Right ventricle myocardium inferior (tissue), 1 donor: ENCODE measurements at regions not wholly inside any gene's neighbourhood (a gene's known extent, or its start where the extent isn't known, plus 50 kb on each side); places are given as distances from the start of the nearest gene placed in this dataset.
"Not testable (repeated sequence)": the region's sequence is repeated elsewhere in the genome, so short reads cannot be mapped to it uniquely, and the experiment has no call there.

Experiments
- ATAC-seq: fragments of 200-7000 bp; cut with Tn5 transposase; one replicate; pipeline ENCODE4 v1.9.1; 2020; ENCODE audit warnings: mild to moderate bottlenecking, moderate library complexity
- DNase-seq: peaks from one replicate; pipeline ENCODE4 v3.0.0; 2021; ENCODE audit errors: missing footprints
- intact Hi-C: fragments of 100-400 bp; cut with DNase I; formaldehyde crosslinking; loops from one replicate; pipeline ENCODE4 v1.11.0; 2022
- donor health status: DM: no; HTN: yes; CAD: no; lungs with severe emphysema.

DNA sequence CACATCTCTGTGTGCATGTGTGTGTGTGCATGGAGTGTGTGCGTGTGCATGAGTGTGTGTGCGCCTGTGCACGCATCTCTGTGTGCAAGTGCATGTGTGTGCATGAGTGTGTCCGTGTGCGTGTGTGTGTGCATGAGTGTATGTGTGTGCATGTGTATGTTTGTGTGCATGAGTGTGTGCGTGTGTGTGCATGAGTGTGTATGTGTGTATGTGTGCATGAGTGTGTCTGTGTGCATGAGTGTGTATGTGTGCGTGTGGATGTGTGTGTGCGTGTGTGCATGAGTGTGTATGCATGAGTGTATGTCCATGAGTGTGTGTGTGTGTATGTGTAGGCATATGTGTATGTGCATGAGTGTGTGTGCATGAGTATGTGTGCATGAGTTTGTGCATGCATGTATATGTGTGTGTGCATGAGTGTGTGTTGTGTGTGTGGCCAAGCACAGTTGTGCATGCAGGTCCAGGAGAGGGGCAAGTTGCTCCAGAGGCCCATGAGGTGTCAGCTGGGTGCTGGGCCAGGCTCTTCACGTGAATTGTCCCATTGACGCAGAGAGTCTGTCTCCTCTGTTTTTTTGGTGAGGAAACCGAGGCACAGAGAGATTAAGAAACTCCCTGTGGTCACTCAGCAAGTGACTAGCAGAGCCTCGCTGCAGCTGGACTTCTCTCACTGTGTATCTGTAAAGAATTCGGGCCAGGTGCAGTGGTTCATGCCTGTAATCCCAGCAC, 75.5 kb downstream of the ASB1 start:
- intact Hi-C loops: no loop called here
- DNase-seq: no peak
- ATAC-seq: no peak

DNA sequence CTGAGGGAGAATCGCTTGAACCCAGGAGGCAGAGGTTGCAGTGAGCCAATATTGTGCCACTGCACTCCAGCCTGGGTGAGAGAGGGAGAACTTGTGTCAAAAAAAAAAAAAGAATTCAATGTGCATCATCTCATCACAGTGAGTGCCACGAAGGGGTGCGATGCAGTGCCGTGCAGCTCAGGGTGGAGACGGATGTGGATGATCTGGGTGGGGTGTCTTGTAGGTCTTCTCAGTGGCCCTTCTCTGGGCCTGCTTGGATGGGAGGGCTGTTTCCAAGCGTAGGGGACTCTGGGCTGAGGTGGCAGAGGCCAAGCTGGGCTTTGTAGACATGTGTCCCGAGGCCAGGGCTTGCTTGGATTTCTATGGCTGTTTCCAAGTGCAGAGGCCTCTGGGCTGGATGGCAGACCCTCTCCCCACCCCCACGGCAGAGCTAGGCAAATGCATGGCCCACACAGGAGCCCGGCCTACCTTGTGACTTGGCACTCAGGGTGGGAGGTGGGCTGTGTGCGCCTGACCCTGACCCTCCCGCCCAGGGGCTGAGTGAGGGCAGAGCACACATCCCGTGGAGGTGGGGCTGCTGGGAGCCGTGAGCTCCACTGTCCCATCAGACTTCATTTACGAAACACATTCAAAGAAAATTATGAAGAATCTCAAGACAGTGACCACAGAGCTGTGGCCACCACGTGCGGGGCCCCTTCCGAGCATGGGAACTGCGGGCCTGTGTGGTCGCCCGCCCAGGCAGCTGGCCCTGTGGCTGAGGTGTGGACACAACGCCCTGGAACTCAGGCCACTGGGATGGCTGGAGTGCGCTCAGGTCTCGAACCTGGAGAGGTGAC, 76.4 kb downstream of the ASB1 start:
- ATAC-seq (no peak), DNase-seq (no peak)
- intact Hi-C loops: no loop called here

GRCh38 chr2:238504181-238504931, 77.6 kb downstream of the ASB1 start:
- DNase-seq: no peak
- no peak for ATAC-seq
- intact Hi-C loops: no loop called here

GRCh38 chr2:238505119-238505891, 78.6 kb downstream of the ASB1 start:
- intact Hi-C loops: no loop called here
- ATAC-seq: no peak
- no peak for DNase-seq

DNA sequence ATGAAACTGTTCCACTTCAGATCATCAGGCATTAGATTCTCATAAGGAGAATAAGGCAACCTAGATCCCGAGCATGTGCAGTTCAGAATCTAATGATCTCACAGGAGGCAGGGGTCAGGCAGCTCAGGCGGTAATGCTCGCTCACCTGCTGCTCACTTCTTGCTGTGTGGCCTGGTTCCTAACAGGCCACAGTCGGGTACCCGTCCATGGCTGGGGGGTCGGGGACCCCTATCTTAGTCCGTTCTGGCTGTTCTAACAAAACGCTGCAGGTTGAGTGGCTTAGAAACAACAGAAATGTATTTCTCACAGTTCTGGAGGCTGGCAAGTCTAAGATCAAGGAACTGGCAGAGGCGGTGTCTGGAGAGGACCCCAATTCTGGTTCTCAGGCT, 79.2 kb downstream of the ASB1 start:
- ATAC-seq (no peak), DNase-seq (no peak)
- intact Hi-C loops: no loop called here

GRCh38 chr2:238506371-238507068, 79.8 kb downstream of the ASB1 start:
- no peak for ATAC-seq
- intact Hi-C loops: no loop called here
- no peak for DNase-seq

- intact Hi-C loops: no loop called here
- ATAC-seq (no peak), DNase-seq (no peak)
Measured at GRCh38 chr2:238507836-238508235, 81.1 kb downstream of the ASB1 start.

DNA sequence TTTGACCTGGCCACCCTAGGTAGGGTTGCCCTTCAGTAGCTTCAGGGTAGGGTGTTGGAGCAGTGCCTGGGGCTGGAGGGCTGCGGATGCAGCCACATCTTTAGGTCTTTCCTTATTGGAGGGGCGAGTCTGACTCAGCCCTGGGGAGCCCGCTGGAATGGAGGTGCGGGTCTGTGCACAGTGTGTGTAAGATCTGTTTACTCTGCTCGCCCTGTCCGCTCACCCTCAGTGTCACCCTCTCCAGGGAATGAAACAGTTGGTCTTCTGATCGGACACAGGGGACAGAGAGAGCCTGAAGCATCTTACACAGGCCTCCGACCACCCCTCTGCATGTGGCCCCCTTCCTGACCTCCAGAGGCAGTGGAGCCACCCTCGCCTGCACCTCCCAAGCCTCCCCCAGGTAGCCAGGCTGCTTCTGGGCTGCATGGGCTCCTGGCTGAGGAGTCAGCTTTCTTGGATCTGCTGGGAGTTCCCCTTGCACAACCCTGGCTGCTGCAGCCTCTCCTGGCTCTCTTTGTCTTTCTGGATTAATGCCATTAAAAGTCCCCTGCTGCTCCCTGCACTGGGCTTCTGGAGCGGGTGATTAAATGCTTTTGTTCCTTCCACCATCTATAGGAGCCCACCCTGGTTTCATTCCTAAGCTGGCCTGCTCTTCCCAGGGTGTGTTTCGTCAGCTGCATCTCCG, 82.6 kb downstream of the ASB1 start:
- intact Hi-C loops: no loop called here
- DNase-seq (no peak), ATAC-seq (no peak)

DNA sequence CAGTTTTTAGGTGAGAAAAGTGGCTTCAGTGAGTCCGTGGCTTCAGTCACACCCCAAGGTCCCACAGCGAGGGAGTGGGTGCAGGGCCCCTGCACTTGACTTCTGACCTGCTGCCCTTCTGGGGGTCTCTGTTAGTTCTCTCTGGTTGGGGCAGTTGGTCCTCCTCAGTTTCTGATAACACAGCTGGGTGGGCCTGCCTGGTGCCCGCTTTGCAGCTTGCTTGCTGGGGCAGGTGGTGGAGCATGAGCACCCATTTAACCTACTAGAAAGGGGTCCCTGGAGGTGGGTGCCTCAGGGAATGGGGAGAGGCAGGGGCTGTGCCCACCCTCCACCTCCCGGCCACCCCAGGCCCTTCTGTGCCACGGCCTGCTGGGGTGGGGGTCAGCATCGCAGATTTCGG, 83.2 kb downstream of the ASB1 start:
- intact Hi-C loops: no loop called here
- ATAC-seq: no peak

GRCh38 chr2:238510911-238511613, 84.3 kb downstream of the ASB1 start:
- intact Hi-C loops: no loop called here
- no peak for DNase-seq

More for the DNA sequence above, 83.2 kb downstream of the ASB1 start:
- DNase-seq: no peak

DNA sequence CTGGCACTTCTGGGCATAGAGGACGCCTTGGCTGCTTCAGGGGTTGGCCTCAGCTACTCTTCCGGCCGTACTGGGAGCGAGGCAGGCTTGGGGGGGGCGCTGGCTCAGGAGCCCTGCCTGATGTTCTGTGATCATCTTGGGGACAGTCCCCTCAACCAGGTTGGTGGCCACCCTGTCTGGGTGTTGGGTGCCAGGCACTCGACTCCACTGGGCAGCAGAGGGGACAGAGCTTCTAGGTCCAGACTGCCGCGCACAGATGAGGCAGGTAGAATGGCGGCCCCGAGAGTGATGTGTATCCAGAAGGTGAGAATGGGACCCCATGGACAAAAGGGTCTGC, 84.9 kb downstream of the ASB1 start:
- no peak for ATAC-seq
- intact Hi-C loops: no loop called here
- no peak for DNase-seq

More at GRCh38 chr2:238510911-238511613, 84.3 kb downstream of the ASB1 start:
- ATAC-seq: no peak

GRCh38 chr2:238512247-238512867, 85.6 kb downstream of the ASB1 start:
- intact Hi-C loops: loop anchor here (2.0 kb wide), 1 partner anchor 272 kb away; no protein-coding TSS in a partner anchor
- DNase-seq: no peak

GRCh38 chr2:238513346-238513745, 86.6 kb downstream of the ASB1 start:
- intact Hi-C loops: loop anchor here (2.0 kb wide), 1 partner anchor 271 kb away; no protein-coding TSS in a partner anchor
- DNase-seq: no peak
- ATAC-seq: no peak

More at GRCh38 chr2:238512247-238512867, 85.6 kb downstream of the ASB1 start:
- no peak for ATAC-seq

GRCh38 chr2:238514024-238514423, 87.3 kb downstream of the ASB1 start:
- intact Hi-C loops, ATAC-seq, DNase-seq: not testable (repeated sequence)

GRCh38 chr2:238515377-238515776, 88.7 kb downstream of the ASB1 start:
- intact Hi-C loops: no loop called here
- no peak for DNase-seq
- no peak for ATAC-seq

DNA sequence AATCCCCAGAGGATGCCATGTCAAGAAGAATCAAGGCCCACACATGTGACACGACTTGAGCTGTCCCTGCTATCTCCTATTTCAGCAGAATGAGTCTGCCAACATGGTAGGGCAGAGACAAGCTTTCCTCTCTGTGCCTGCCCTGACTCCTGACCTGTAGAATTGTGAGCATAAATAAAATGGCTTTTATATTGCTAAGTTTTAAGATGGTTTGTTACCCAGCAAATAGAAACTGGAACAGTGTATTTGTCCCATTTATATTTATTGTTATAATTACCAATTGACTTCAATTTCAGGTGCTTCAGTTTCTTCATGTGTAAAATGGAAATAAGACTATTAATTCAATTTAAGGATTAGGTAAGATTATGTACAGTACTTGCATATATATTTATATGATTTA, 90.5 kb downstream of the ASB1 start:
- no peak for DNase-seq
- intact Hi-C loops: no loop called here
- ATAC-seq: no peak
